Type B pancreatic cell (in vitro differentiated cells): ENCODE measurements at regions not wholly inside any gene's neighbourhood (a gene's known extent, or its start where the extent isn't known, plus 50 kb on each side); places are given as distances from the start of the nearest gene placed in this dataset.

Experiments used
- DNase-seq: peaks from one replicate; pipeline ENCODE4 v3.0.0; 2021; ENCODE audit warnings: mixed read lengths; ENCODE audit not compliant: unreplicated experiment; ENCODE audit errors: extremely low spot score
- H3K27ac Mint-ChIP-seq: 2 replicates; pipeline ENCODE4 v1.8.0; 2021; ENCODE audit warnings: mild to moderate bottlenecking, mixed read lengths
- H3K27me3 Mint-ChIP-seq: 2 replicates; pipeline ENCODE4 v1.8.0; 2021; ENCODE audit warnings: mixed read lengths
- H3K36me3 Mint-ChIP-seq: 2 replicates; pipeline ENCODE4 v1.8.0; 2021; ENCODE audit warnings: mixed read lengths
- H3K4me1 Mint-ChIP-seq: one replicate; pipeline ENCODE4 v1.8.0; 2021; ENCODE audit warnings: mixed read lengths; ENCODE audit not compliant: unreplicated experiment
- H3K4me3 Mint-ChIP-seq: 2 replicates; pipeline ENCODE4 v1.8.0; 2021; ENCODE audit warnings: mild to moderate bottlenecking, mixed read lengths
- H3K9me3 Mint-ChIP-seq: 2 replicates; pipeline ENCODE4 v1.8.0; 2021; ENCODE audit warnings: mixed read lengths
- CTCF ChIP-seq: fragments of 200-600 bp; sonication (generic); conservative IDR thresholded peaks from 2 replicates; pipeline ENCODE4 v1.5.0; 2021; ENCODE audit warnings: antibody characterized with exemption, mild to moderate bottlenecking

DNA sequence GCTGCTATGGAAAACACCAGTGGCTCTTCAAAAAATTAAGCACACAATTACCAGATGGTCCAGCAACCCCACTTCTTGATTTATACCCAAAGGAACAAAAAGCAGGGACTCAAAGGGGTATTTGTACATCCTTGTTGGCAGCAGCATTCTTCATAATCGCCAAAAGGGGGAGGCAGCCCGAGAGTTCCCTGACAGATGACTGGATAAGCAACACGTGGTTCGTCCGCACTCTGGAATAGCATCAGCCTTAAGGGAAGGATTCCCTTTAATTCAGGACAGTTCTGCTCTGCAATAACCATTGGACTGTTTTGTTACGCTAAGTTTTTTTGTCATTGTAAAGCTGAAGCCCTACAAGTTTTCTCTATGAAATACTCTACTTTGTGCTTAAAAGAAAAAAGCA, 76.7 kb upstream of the TWIST2 start:
- H3K27me3 Mint-ChIP-seq, result peaks cover 72% of the 10 kb centered on the region

GRCh38 chr2:238771639-238772038, 76.2 kb upstream of the TWIST2 start:
- Mint-ChIP-seq H3K36me3 (no peaks in the 10 kb centered on the region), H3K27ac (no peak overlapping the region), H3K9me3 (no peaks in the 10 kb centered on the region), H3K27me3 (peaks cover 68% of the 10 kb centered on the region), H3K4me3 (no peak overlapping the region), H3K4me1 (peaks cover 8% of the 10 kb centered on the region)
- TF ChIP-seq CTCF, result no peak
- DNase-seq, result no peak

More for the DNA sequence above, 76.7 kb upstream of the TWIST2 start:
- H3K27ac Mint-ChIP-seq, result no peak overlapping the region
- no peak for DNase-seq
- H3K4me1 Mint-ChIP-seq, result peaks cover 8% of the 10 kb centered on the region
- TF ChIP-seq CTCF, result peak; percentile 60
- H3K4me3 Mint-ChIP-seq, result no peak overlapping the region
- no peaks in the 10 kb centered on the region for H3K36me3 Mint-ChIP-seq
- no peaks in the 10 kb centered on the region for H3K9me3 Mint-ChIP-seq

DNA sequence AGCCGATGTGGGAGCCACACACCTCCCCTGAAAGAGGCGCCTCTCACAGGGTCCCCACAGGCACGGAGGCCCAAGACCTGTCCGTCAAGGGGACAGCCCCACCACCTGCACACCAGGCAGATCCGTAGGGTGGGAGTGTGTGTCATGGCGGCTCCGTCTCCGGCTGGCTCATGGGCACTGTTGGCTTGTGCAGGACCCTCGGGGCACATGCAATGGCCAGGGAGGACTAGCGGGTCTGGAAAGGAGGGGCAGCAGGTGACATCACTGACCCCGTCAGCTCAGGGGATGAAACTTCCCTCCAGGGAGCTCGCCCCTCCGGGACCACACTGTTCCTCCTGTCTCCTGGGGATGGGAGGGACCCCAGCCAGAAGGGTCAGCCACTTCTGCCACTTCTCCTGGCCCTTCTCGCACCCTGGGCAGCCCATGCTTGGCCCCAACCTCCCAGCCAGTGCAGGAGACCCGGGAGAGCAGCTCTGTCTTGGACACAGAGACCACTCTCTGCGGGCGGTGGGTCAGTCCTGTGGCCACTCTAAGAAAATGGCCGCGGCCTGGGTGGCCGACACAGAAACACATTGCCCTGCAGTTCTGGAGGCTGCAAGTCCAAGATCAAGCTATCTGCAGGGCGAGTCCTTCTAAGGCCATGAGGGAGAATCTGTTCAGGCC, 75.1 kb upstream of the TWIST2 start:
- H3K36me3 Mint-ChIP-seq, result no peaks in the 10 kb centered on the region
- no peak overlapping the region for H3K4me3 Mint-ChIP-seq
- DNase-seq, result peak; percentile 48
- H3K9me3 Mint-ChIP-seq, result no peaks in the 10 kb centered on the region
- H3K27ac Mint-ChIP-seq, result no peak overlapping the region
- no peak for TF ChIP-seq CTCF
- peaks cover 58% of the 10 kb centered on the region for H3K27me3 Mint-ChIP-seq
- H3K4me1 Mint-ChIP-seq, result peaks cover 8% of the 10 kb centered on the region

DNA sequence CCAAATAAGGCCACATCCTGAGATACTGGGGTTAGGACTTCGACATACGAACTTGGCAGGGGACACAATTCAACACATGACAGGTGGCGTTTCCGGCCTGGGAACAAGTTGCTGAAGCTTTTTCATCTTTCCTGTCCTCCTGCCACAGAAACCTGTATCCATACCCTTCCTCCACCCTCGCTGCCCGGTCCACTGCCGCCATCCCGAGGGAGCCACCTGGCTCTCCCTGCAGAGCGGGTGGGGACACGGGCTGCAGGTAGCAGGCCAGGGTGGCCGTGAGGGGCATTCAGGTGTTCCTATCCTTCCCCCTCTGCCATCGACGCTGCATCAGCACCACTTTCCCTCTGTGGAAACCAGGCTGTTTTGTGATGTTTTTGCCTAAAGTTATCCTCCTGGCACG, 74.4 kb upstream of the TWIST2 start:
- TF ChIP-seq CTCF, result no peak
- DNase-seq, result peak; percentile 51

GRCh38 chr2:238774071-238774470, 73.8 kb upstream of the TWIST2 start:
- no peak overlapping the region for H3K27ac Mint-ChIP-seq
- no peak overlapping the region for H3K4me3 Mint-ChIP-seq

More for the DNA sequence above, 74.4 kb upstream of the TWIST2 start:
- H3K36me3 Mint-ChIP-seq, result no peaks in the 10 kb centered on the region
- no peaks in the 10 kb centered on the region for H3K9me3 Mint-ChIP-seq
- H3K4me3 Mint-ChIP-seq, result no peak overlapping the region
- H3K27ac Mint-ChIP-seq, result no peak overlapping the region
- H3K4me1 Mint-ChIP-seq, result peaks cover 8% of the 10 kb centered on the region
- peaks cover 52% of the 10 kb centered on the region for H3K27me3 Mint-ChIP-seq

More at GRCh38 chr2:238774071-238774470, 73.8 kb upstream of the TWIST2 start:
- Mint-ChIP-seq H3K36me3 (no peaks in the 10 kb centered on the region), H3K27me3 (peaks cover 46% of the 10 kb centered on the region), H3K9me3 (no peaks in the 10 kb centered on the region), H3K4me1 (peaks cover 8% of the 10 kb centered on the region)
- no peak for TF ChIP-seq CTCF
- DNase-seq, result no peak
